Renal pelvis (tissue), 1 donor: ENCODE measurements at regions not wholly inside any gene's neighbourhood (a gene's known extent, or its start where the extent isn't known, plus 50 kb on each side); places are given as distances from the start of the nearest gene placed in this dataset.
"Not testable (repeated sequence)": the region's sequence is repeated elsewhere in the genome, so short reads cannot be mapped to it uniquely, and the experiment has no call there.

Experiments used
- DNase-seq: peaks from one replicate; pipeline ENCODE4 v3.0.0-alpha.2; 2013

DNA sequence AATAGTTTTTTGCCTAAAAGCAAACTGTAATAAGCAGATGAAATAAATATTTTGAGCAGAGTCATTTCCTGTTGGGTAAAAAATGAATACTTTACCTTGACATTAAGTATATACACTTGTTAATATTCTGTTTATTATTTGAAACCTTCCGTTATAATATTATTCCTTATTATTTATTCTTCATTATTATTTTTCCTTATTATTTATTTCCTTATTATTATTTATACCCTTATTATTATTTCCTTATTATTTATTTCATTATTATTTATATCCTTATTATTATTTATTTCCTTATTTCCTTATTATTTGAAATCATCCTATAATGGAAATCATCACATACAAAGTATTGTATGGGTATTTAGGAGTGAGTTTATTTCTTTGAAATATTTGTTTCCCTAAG lies 232.2 kb upstream of the RBBP8 start:
- DNase-seq = no peak

DNA sequence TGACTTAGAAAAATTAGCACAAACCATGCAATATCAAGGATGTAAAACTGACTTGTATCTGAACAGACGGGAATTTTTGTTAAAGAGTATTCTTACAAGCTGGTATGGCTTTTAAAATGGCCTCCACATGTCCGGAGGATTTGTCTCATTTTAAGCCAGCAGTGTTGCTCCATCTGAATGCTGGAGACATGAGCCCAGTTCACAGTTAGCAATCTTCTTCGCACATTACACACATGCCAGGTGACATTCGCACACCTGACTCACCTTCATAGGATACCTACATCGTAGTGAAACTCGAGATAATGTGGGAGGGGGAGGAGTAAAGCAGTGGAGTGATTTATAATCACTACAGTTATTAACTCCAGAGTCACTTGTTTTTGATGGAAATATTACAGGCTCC lies 231.8 kb upstream of the RBBP8 start:
- DNase-seq = no peak

DNA sequence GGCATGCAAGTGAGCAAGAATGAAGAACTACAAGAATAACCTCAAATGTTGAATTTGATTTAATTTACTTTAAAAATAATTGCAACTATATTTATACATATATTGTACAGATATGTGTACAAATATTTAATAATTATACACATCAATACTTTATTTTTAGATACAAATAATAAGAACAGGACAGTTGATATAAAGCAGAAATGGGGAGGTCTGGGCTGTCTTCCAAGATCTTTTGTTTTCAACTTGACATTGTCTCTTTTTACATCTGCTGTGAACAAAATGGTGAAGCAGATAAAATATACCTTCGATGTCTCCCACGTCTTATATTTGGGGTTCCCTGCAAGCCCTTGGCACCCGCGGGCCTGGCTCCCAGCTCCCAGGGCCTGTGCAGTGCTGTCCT lies 231.3 kb upstream of the RBBP8 start:
- no peak for DNase-seq

DNA sequence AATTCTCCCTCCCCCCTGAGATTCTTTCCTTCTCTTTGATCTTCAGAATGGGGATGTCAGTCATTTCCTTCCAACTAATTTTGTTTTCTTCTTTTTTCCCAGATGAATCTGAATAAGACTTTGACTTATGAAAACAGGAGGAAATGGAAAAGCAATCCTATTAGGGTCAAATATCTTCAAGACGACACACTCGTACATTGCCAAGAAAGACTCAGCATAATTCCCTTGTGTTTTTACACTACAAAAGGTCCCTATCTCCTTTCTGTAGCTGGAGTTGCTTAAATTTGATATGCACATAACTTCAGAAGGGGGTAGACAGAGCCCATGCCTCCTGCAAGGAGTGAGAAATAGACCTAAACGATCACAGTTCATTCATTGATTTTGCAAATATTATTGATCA lies 230.3 kb upstream of the RBBP8 start:
- no peak for DNase-seq

DNA sequence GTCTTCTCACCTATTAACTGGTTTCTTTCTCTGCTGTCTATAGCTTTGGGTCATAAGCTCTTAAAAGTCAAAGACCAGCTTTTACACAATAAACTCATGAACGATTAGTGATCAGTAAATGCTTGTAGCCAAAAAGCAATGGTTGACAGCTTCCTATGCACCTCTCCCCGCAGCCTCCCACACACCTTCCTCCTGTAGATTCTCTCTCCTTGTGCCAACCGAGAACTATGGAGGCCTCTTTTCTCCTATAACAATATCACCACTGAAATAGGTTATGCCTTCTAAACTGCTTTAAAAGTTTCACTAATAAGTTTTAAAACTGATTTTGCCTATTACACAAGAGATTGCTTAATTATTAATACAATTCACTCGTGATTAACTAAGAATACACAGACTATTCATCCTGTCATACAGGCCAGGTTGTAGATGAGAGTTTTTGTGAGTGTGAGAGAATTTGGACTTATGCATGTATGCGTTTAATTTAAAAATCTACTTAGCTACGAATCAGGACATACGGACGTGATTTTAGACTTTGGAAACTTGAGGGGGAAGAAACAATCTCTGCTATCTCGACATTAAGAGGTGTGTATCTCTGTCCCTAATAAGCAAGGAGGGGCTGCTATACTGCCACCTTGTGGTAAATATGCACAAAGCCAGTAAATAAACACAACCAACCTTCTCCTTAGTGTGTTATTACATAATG lies 229.1 kb upstream of the RBBP8 start:
- no peak for DNase-seq

DNA sequence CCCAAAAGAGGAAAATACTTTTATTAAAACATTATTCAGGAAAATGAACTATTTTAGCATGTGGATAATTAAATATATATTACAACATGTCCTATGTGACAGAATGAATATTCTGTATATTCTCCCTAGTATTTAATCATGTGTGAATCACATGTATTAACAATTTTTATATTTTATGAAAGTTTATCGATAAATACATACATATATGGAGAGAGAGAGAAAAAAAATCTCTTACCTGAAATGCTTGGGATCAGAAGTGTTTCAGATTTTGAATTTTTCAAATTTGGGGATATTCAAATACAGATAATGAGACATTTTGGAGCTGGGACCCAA lies 228.6 kb upstream of the RBBP8 start:
- no peak for DNase-seq

DNA sequence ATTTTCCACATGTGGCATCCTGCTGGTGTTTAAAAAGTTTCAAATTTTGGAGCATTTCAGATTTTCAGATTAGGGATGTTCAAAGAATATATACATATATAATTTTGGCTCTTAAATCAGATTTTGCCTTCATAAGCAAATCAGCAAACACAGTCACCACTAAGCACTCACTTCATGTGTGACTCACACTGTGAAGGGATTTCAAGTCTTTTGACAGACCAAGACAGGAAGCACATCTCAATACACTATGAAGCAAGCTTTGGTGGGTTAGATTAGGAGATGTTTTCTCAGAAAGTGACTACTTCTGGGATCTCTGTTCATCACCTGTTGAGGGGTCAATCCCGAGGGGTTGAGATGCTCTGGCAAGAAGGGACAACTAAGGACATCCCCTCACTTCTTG lies 227.8 kb upstream of the RBBP8 start:
- no peak for DNase-seq

DNA sequence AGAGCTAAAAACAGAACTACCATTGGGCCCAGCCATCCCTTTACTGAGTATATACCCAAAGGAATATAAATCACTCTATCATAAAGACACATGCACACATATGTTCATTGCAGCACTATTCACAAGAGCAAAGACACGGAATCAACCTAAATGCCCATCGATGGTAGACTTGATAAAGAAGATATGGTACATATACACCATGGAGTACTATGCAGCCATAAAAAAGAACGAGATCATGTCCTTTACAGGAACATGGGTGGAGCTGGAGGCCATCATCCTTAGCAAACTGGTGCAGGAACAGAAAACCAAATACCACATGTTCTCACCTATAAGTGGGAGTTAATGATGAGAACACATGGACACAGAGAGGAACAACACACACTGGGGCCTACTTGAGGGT lies 227.1 kb upstream of the RBBP8 start:
- DNase-seq = not testable (repeated sequence)

DNA sequence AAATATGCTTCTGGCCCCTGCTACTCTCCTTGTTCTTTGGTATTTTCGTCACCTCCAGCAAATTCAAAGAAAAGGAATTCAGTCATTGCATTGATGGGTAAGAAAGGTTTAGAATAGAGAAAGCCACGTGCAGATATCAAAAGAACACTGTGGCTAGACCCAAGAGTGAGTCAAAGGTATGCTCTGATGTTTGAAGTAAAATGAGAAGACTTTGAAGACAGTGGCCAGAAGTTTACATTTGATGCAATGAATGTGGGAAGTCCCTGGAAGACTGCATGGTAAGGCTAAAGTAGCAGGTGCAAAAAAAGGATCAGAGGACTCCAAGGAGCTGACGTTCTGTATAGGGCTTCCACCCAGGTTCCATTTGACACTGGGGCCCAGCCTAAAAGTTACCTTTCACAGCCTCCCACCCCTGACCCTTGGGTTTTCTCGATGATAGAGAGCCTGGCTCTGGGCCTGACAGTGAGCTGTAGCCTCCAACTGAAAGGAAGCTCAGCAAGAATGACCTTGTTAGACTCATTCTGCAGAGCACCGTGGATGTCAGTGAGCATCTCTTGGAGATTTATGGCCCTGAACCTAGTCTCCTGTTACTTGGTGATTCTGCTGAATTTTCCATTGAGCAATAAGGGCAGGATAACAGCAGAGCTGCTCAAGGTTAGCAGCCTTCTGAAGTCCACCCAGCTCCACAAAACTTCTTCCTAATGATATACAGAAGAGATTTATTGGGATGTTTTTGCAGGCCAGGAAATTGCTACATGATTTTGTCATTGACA lies 223.7 kb upstream of the RBBP8 start:
- DNase-seq = peak; percentile 57

DNA sequence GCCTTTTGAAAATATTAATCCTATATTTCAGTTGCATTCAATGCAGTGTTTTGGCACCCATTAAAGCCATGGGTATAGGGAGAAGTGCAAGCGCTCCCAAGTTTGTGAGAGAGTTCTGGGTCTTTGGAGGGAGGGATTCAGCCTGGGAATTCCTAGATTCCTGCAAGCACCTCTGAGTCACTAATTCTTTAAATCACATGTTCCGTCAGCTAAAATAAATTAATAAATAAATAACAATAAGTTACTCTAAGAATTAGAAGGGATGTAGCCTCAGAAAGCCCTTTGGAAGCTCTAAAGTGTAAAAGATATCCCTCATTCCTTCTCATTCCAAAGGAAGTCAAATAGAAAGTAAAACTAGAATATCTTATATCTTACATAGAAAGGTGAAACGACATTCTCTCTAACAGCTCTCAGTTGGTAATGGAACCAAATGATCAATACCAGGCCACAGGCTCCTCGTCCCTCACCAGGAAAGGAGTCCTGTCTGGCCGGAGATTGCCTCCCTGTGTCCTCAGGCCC lies 222.4 kb upstream of the RBBP8 start:
- DNase-seq = no peak

DNA sequence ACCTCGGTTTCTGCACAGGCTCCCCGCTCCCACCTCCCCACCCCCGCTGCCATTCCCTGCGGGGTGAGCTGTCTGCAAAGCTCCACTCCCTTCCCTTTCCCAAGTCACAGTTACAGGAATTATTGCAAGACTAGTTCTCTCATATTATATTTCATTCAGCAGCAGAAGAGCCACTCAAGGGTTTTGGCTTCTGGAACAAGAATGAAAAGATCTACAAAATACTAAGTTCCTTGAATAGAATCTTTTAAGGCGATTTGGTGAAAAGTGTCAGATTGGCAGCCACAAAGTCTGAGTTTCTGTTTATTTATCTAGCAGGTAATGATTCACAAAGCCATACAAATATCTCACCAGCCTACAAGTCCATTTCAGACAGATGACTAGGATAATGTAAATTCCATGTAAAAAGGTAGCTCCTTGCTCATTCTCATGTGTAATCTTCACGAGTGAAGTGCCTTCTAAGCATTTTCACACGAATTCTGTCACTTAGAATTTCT lies 221.9 kb upstream of the RBBP8 start:
- peak; percentile 48 for DNase-seq

DNA sequence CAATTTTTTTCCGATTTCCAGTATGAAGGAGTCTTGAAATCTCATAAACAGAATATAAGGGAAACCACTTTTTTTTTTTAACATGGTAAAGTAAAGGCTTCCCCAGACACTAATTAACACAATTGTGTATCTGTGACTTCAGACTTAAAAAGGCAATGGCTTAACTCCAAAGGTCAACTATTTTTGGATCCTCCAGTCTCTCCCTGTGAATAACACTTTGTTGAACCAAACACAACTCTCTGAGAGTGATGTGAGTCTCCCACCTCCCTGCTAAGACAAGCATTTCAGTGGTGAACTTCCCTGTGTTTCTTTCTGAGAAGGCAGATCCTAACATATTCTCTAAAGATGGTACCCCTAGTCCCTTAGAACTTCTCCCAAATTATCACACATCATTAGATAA lies 219.6 kb upstream of the RBBP8 start:
- DNase-seq = no peak

DNA sequence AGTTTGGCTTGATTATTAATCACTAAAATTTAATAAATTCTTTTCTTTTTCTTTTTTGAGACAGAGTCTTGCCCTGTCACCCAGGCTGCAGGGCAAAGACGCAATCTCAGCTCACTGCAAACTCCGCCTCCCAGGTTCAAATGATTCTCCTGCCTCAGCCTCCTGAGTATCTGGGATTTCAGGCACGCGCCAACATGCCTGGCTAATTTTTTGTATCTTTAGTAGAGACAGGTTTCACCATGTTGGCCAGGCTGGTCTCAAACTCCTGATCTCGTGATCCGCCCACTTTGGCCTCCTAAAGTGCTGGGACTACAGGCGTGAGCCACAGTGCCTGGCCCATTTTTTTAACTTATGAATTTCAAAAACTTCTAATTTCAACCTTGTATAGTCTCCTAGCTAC lies 215.6 kb upstream of the RBBP8 start:
- DNase-seq = not testable (repeated sequence)

DNA sequence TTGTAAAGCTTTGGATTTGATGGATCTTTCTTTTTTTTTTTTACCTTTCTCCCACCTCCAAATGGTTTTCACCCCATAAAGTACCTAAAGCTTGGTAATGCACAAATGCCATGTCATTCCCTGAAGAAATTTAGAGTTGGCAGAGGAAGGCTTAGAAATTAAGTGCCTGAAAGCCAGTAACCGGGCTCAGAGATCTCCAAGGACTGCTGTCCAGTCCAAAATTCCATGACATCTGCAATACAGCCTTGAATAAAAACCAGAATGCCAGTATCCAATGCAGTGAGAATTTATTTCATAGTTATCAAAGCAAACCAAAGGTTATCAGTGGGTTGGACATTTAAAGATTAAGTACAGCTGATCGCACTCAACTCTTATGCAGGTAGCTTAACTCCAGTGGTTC lies 209.9 kb upstream of the RBBP8 start:
- DNase-seq = no peak

DNA sequence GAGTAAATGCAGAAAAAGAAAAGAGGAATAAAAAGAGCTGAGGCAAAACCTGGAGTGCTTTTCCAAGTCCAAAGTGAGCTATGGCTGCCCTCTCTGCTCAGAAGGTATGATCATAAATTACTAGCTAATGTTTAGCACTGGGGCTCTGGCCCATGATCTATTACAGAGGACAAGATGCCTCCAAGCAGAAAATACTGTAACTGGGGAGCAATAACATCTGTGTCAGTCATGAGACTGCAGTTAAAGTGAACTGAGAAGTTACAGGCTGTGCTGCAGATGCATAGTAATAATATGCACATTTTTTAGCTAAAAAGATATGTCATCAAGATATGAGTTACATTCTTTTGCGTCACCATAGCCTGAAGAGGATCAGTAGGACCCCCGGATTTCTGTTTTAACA lies 209.4 kb upstream of the RBBP8 start:
- DNase-seq = peak; percentile 69

DNA sequence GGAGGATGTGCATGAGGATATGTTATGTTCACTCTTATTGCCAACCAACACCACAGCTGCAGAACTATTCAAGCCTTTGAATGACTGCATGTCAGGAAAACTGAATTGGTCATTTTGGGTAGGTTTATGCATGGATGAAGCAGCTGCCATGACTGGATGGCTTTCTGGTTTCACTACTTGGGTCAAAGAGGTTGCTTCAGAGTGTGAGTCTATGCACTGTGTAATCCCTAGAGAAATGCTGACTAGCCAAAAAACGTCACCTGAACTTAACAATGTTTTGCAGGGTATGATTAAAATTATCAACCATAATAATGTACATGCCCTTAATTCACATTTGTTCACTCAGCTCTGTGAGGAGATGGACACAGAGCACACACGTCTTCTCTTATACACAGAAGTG lies 206.7 kb upstream of the RBBP8 start:
- DNase-seq = no peak

DNA sequence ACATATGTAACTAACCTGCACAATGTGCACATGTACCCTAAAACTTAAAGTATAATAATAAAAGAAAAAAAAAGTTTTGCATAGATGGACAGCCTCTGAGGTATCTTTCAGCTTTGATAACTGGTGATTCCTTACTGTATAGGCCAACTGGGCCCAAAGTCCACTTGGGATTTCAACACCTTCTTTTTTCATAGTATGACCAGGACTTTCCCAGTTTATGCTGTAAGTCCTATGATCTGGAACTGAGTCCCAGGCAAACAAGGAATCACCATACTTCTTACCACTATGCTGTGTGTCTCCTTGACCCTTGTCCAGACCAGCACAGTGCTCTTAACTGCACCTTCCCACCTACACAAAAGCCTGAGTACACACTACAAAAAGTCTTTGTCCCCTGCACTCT lies 205.1 kb upstream of the RBBP8 start:
- DNase-seq = no peak

DNA sequence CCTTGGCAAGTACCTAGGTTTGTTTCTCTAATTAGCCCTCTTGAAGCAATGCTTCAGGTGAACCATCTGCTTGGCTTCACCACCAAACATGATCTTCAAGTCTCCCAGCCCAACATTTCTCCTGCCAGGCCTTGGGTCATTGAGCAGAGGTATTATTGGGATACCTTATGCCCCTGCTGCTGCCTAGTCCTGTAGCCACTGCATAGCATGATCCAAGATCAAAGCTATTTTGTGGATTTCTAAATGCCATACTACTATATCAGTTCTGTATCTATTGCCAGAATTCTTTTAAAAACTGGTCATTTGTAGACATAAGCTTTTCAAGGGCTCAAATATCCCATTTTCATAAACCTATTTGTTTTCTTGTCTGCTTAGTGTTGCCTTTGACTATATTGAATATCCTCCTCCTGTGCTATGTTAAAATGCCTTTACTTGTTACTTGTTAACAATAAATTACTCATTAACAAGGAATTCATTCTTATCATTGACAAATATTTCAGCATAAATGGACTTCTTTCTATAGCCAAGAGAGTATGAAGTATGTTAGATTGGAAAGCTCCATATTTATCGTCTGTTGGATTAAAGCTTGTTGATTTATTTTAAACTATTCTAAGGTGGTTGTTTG lies 204.5 kb upstream of the RBBP8 start:
- no peak for DNase-seq

DNA sequence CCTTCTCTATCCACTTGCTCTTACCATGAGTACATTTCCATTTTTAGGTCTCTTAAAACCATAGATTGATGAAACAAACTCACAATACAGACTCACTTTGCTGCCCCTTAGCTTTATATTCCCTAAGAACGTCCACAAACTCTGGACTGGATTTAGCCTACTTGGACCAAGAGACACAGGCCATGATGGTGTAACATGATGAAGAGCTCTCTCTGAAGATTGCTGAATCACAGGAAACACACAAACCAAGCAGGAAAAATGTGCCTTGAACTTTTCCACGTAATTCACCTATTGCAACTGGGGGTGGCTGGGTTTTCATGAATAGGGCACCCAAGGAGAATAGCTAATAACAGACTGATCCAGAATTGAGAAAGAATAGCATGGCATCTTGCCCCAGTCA lies 201.7 kb upstream of the RBBP8 start:
- no peak for DNase-seq

DNA sequence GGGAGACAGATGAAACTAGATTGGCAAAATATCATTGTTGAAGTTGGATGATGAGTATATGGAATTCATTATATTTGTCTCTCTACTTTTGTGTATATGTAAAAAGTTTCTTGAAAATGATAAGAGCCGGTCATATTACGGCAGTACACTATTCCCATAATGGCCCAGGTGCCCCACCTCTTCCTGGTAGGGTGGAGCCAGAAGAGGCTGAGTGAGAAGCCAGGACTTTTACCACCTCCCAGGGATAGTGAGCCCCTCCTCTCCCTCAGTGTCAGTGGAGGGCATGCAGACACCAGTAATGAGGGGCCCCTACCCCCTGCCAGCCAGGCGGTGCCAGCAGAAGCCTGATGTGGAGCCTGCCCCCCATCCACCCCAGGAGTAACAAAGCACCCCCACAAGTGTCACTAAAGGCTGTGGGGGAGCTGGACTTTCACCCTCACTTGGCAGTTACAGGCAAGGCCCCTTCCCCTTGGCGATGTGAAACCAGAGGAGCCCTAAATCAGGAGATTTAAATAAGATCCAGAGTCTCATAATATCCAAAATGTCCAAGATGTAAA lies 198.9 kb upstream of the RBBP8 start:
- no peak for DNase-seq

DNA sequence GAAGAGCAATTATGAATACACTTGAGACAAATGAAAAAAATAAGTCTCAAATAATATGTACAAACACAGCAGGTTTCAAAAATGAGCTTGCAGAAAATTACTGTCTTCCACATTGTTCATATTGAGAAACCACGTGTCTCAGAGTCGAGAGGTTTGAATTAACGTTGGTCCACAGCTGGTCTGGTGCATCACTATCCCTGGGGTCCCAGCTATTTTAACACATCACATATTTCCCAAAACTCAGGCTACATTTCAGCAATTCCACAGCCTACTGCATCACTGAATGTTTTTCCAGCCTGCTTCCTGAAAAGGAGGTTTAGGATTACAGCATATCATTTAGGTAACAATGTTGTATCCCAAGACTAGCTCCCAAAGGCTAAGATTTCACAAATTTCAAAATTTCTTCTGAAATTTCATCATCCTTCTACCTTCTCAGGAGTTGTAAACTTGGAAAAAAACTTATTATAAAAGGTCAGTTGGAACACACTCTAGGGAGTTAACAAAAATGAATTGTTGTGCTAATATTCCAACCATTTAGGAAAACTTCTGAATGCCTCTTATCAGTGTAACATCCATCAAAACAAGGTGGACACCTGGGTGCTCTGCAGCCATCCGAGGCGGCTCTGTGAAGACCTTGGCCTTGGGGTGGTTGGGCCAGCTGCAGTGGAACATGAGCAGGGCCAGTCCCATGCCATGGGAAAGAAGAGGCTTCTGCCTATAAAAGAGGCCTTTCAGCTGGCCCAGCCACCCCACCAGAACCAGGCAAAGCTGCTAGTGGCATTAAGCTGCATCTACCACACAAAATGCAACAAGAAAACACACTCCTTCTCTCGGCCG lies 198.1 kb upstream of the RBBP8 start:
- DNase-seq = no peak

DNA sequence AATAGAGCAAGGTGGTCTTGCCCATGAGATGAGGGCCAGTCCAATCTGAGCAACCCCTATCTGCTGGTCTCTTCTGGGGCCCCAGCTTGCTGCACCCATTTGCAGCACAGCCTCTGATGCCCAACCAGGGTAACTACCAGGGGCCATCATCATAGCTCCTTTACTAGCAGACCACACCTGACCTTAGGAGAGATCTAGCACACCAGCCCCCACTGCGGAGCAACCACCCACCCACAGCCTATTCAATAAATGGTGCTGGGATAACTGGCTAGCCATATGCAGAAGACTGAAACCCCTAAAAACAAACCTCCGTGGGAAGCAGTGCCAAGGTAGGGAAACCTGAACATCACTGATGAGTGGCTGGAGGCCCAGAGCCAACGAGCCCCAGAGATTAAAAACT lies 196.1 kb upstream of the RBBP8 start:
- DNase-seq = no peak
